PFSK-1 (cell line): ENCODE measurements at regions not wholly inside any gene's neighbourhood (a gene's known extent, or its start where the extent isn't known, plus 50 kb on each side); places are given as distances from the start of the nearest gene placed in this dataset.

ENCODE experiments used
- FOXP2 ChIP-seq: optimal IDR thresholded peaks from 2 replicates; pipeline ENCODE3; 2011; ENCODE audit warnings: borderline replicate concordance, control low read depth, inconsistent platforms; ENCODE audit not compliant: insufficient read depth; ENCODE audit errors: extremely low read length, extremely low read depth
- POLR2AphosphoS5 ChIP-seq: IDR thresholded peaks from 2 replicates; pipeline ENCODE4 v1.6.1; 2012; ENCODE audit warnings: low read depth, mild to moderate bottlenecking, control low read depth, low read length, moderate library complexity
- TAF1 ChIP-seq: IDR thresholded peaks from 2 replicates; pipeline ENCODE4 v1.6.1; 2012; ENCODE audit warnings: low read length, control low read depth, borderline replicate concordance; ENCODE audit not compliant: insufficient read depth
- TF ChIP-seq, protein P1 (sequence below), 2 experiments: IDR thresholded peaks; 2 replicates each; pipeline versions ENCODE4 v1.6.1 to v1.8.0; 2011 to 2012; ENCODE audit warnings: low read depth in 2 of 2, low read length in 2 of 2, control low read depth in 1 of 2, inconsistent platforms in 1 of 2, mild to moderate bottlenecking in 1 of 2, moderate library complexity in 1 of 2; ENCODE audit not compliant: insufficient read depth in 1 of 2

DNA sequence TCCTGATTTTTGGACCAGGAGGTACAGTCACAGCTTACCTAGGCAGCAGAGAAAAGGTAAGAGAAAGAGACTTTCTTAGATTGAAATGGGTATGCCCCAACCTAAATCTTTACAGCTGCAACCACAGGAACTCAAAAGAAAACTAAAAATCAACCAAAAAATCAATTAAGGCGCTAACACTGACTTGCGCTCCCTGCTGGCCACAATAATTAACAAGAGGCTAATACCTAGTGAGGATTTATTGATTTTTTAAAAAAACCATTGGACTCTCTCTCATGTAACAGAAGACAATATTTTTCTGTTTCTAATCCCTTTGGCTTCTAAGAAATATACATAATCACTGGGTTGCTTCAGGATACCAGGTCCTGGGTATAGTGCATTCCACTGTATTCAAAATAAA lies 153.9 kb upstream of the TENM3 start:
- TF ChIP-seq, protein P1, sequence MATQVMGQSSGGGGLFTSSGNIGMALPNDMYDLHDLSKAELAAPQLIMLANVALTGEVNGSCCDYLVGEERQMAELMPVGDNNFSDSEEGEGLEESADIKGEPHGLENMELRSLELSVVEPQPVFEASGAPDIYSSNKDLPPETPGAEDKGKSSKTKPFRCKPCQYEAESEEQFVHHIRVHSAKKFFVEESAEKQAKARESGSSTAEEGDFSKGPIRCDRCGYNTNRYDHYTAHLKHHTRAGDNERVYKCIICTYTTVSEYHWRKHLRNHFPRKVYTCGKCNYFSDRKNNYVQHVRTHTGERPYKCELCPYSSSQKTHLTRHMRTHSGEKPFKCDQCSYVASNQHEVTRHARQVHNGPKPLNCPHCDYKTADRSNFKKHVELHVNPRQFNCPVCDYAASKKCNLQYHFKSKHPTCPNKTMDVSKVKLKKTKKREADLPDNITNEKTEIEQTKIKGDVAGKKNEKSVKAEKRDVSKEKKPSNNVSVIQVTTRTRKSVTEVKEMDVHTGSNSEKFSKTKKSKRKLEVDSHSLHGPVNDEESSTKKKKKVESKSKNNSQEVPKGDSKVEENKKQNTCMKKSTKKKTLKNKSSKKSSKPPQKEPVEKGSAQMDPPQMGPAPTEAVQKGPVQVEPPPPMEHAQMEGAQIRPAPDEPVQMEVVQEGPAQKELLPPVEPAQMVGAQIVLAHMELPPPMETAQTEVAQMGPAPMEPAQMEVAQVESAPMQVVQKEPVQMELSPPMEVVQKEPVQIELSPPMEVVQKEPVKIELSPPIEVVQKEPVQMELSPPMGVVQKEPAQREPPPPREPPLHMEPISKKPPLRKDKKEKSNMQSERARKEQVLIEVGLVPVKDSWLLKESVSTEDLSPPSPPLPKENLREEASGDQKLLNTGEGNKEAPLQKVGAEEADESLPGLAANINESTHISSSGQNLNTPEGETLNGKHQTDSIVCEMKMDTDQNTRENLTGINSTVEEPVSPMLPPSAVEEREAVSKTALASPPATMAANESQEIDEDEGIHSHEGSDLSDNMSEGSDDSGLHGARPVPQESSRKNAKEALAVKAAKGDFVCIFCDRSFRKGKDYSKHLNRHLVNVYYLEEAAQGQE (IDR thresholded peaks at IDR 0.05; ENCODE audit: insufficient read depth in 1 of 2, low read depth in 2 of 2, low read length in 2 of 2): no peak
- no peak for TF ChIP-seq TAF1
- TF ChIP-seq POLR2AphosphoS5: no peak
- no peak for TF ChIP-seq FOXP2
